ENCODE measurements at regions not wholly inside any gene's neighbourhood (a gene's known extent, or its start where the extent isn't known, plus 50 kb on each side); places are given as distances from the start of the nearest gene placed in this dataset.
A peak's percentile ranks its signal among the peaks of the same experiment; 100 is the strongest.

- Histone ChIP-seq H3K27ac (no peak overlapping the region), H3K4me3 (peak overlapping the region; percentile 30)
- no peak for DNase-seq (ENCODE audit: low spot score)
- TF ChIP-seq CTCF (IDR thresholded peaks at IDR 0.05): no peak
Observed at GRCh38 chr1:222928212-222928611, 113.4 kb downstream of the DISP1 start.

- H3K4me3 ChIP-seq: no peak overlapping the region
- TF ChIP-seq CTCF (IDR thresholded peaks at IDR 0.05): no peak
- no peak for DNase-seq (ENCODE audit: low spot score)
Observed at GRCh38 chr1:222930070-222930469, 115.2 kb downstream of the DISP1 start.

GRCh38 chr1:222931023-222931422 is 116.2 kb downstream of the DISP1 start:
- no peak overlapping the region for H3K27ac ChIP-seq

More at GRCh38 chr1:222930070-222930469, 115.2 kb downstream of the DISP1 start:
- H3K27ac ChIP-seq: no peak overlapping the region

GRCh38 chr1:222933273-222933672 is 118.4 kb downstream of the DISP1 start:
- no peak for DNase-seq (ENCODE audit: low spot score)
- no peak overlapping the region for H3K27ac ChIP-seq

More at GRCh38 chr1:222931023-222931422, 116.2 kb downstream of the DISP1 start:
- H3K4me3 ChIP-seq: no peak overlapping the region
- no peak for TF ChIP-seq CTCF (IDR thresholded peaks at IDR 0.05)
- DNase-seq (ENCODE audit: low spot score): no peak

GRCh38 chr1:222935239-222935900 is 120.5 kb downstream of the DISP1 start:
- DNase-seq (ENCODE audit: low spot score): no peak
- no peak for TF ChIP-seq CTCF (IDR thresholded peaks at IDR 0.05)
- Histone ChIP-seq H3K27ac (no peak overlapping the region), H3K4me3 (no peak overlapping the region)

More at GRCh38 chr1:222933273-222933672, 118.4 kb downstream of the DISP1 start:
- no peak for TF ChIP-seq CTCF (IDR thresholded peaks at IDR 0.05)
- H3K4me3 ChIP-seq: no peak overlapping the region

- no peak for TF ChIP-seq CTCF (IDR thresholded peaks at IDR 0.05)
- Histone ChIP-seq H3K27ac (no peak overlapping the region), H3K4me3 (no peak overlapping the region)
- DNase-seq (ENCODE audit: low spot score): no peak
Observed at GRCh38 chr1:222936042-222936441, 121.2 kb downstream of the DISP1 start.

- TF ChIP-seq CTCF (IDR thresholded peaks at IDR 0.05): no peak
- no peak for DNase-seq (ENCODE audit: low spot score)
- H3K27ac ChIP-seq: no peak overlapping the region
- H3K4me3 ChIP-seq: no peak overlapping the region
Observed at GRCh38 chr1:222938986-222939385, 124.1 kb downstream of the DISP1 start.
